ENCODE measurements at regions not wholly inside any gene's neighbourhood (a gene's known extent, or its start where the extent isn't known, plus 50 kb on each side); places are given as distances from the start of the nearest gene placed in this dataset.

- TF ChIP-seq, protein P1, sequence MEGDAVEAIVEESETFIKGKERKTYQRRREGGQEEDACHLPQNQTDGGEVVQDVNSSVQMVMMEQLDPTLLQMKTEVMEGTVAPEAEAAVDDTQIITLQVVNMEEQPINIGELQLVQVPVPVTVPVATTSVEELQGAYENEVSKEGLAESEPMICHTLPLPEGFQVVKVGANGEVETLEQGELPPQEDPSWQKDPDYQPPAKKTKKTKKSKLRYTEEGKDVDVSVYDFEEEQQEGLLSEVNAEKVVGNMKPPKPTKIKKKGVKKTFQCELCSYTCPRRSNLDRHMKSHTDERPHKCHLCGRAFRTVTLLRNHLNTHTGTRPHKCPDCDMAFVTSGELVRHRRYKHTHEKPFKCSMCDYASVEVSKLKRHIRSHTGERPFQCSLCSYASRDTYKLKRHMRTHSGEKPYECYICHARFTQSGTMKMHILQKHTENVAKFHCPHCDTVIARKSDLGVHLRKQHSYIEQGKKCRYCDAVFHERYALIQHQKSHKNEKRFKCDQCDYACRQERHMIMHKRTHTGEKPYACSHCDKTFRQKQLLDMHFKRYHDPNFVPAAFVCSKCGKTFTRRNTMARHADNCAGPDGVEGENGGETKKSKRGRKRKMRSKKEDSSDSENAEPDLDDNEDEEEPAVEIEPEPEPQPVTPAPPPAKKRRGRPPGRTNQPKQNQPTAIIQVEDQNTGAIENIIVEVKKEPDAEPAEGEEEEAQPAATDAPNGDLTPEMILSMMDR (IDR thresholded peaks at IDR 0.05) = no peak
- TF ChIP-seq POLR2A (IDR thresholded peaks at IDR 0.05) = no peak
These were observed 88.9 kb upstream of the SLC35G4 start for GRCh38 chr18:11520536-11520935.
